ENCODE measurements at regions not wholly inside any gene's neighbourhood (a gene's known extent, or its start where the extent isn't known, plus 50 kb on each side); places are given as distances from the start of the nearest gene placed in this dataset.
A peak's percentile ranks its signal among the peaks of the same experiment; 100 is the strongest.

DNA sequence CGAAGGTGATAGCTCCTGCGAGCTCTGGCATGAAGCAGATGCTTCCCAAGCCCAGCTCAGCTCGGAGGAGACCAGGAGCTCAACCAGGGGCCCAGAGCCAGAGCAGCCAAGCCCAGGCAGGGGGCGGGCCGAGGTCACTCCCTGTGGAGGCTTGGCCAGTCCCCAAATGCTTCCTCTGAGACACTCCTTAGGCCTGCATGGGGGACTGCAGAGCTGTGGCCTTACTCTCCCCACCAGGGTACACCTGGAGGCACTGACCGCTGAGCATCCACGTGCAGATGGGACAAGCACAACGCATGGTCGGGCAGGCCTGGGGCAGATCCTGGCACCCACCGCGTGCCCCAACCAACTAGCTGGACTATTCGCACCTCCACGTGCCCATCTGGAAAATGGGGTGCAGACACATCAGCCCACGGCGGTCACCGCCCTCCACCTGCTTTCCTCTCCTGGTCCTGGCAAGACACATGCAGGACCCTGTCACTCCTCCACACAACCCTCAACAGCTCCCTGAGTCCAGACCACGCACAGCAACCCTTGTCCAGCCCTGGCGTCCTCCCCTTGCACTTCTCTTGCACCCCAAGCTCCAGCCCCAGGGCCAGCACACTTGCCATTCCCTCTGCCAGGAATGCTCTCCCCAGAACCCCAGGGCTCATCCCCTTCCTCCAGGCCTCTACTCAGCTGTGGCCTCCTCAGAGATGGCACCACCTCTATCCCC is 164.7 kb upstream of the IQSEC1 start:
- Histone ChIP-seq H3K4me3 (ENCODE audit: low read depth, low read length) (no peak overlapping the region), H3K36me3 (ENCODE audit: control insufficient read depth, insufficient read depth, low read length) (peaks cover 11% of the 10 kb centered on the region), H3K27ac (ENCODE audit: low read depth, low read length) (no peak overlapping the region), H3K4me1 (ENCODE audit: control insufficient read depth, insufficient read depth, low read length) (peaks cover 41% of the 10 kb centered on the region), H3K9me3 (ENCODE audit: control insufficient read depth, insufficient read depth, low read length) (no peaks in the 10 kb centered on the region), H3K27me3 (ENCODE audit: control insufficient read depth, insufficient read depth, low read length) (peaks cover 3% of the 10 kb centered on the region)
- 96% methylated on average over 18 of the region's 18 CpGs for WGBS (ENCODE audit: insufficient coverage)
- DNase-seq (ENCODE audit: low read depth in 4 of 6, low spot score in 6 of 6) = no peak

GRCh38 chr3:13236557-13237173 is 163.4 kb upstream of the IQSEC1 start:
- peak in 1 of 6 donors; percentile 19 for DNase-seq (ENCODE audit: low read depth in 4 of 6, low spot score in 6 of 6)
- H3K4me1 ChIP-seq (ENCODE audit: control insufficient read depth, insufficient read depth, low read length) = peaks cover 46% of the 10 kb centered on the region
- H3K27me3 ChIP-seq (ENCODE audit: control insufficient read depth, insufficient read depth, low read length) = peaks cover 3% of the 10 kb centered on the region
- H3K27ac ChIP-seq (ENCODE audit: low read depth, low read length) = no peak overlapping the region
- H3K36me3 ChIP-seq (ENCODE audit: control insufficient read depth, insufficient read depth, low read length) = peaks cover 8% of the 10 kb centered on the region
- H3K4me3 ChIP-seq (ENCODE audit: low read depth, low read length) = no peak overlapping the region
- 74% methylated on average over 6 of the region's 14 CpGs for WGBS (ENCODE audit: insufficient coverage)
- H3K9me3 ChIP-seq (ENCODE audit: control insufficient read depth, insufficient read depth, low read length) = no peaks in the 10 kb centered on the region

- H3K9me3 ChIP-seq (ENCODE audit: control insufficient read depth, insufficient read depth, low read length) = no peaks in the 10 kb centered on the region
- H3K27me3 ChIP-seq (ENCODE audit: control insufficient read depth, insufficient read depth, low read length) = peaks cover 3% of the 10 kb centered on the region
- H3K36me3 ChIP-seq (ENCODE audit: control insufficient read depth, insufficient read depth, low read length) = peaks cover 8% of the 10 kb centered on the region
- 57% methylated on average over 7 of the region's 11 CpGs for WGBS (ENCODE audit: insufficient coverage)
- DNase-seq (ENCODE audit: low read depth in 4 of 6, low spot score in 6 of 6) = peak in 1 of 6 donors; percentile 26
- H3K4me1 ChIP-seq (ENCODE audit: control insufficient read depth, insufficient read depth, low read length) = peaks cover 46% of the 10 kb centered on the region
- H3K27ac ChIP-seq (ENCODE audit: low read depth, low read length) = no peak overlapping the region
- no peak overlapping the region for H3K4me3 ChIP-seq (ENCODE audit: low read depth, low read length)
Measured at GRCh38 chr3:13235897-13236296, 162.7 kb upstream of the IQSEC1 start.

GRCh38 chr3:13235079-13235478 is 161.8 kb upstream of the IQSEC1 start:
- no peak overlapping the region for H3K4me3 ChIP-seq (ENCODE audit: low read depth, low read length)
- no peaks in the 10 kb centered on the region for H3K9me3 ChIP-seq (ENCODE audit: control insufficient read depth, insufficient read depth, low read length)
- DNase-seq (ENCODE audit: low read depth in 4 of 6, low spot score in 6 of 6) = no peak
- H3K36me3 ChIP-seq (ENCODE audit: control insufficient read depth, insufficient read depth, low read length) = peaks cover 8% of the 10 kb centered on the region
- H3K27ac ChIP-seq (ENCODE audit: low read depth, low read length) = no peak overlapping the region
- peaks cover 3% of the 10 kb centered on the region for H3K27me3 ChIP-seq (ENCODE audit: control insufficient read depth, insufficient read depth, low read length)
- H3K4me1 ChIP-seq (ENCODE audit: control insufficient read depth, insufficient read depth, low read length) = peaks cover 46% of the 10 kb centered on the region
- 48% methylated on average over 4 of the region's 5 CpGs for WGBS (ENCODE audit: insufficient coverage)

- Histone ChIP-seq H3K9me3 (ENCODE audit: control insufficient read depth, insufficient read depth, low read length) (no peaks in the 10 kb centered on the region), H3K36me3 (ENCODE audit: control insufficient read depth, insufficient read depth, low read length) (peaks cover 8% of the 10 kb centered on the region), H3K27me3 (ENCODE audit: control insufficient read depth, insufficient read depth, low read length) (peaks cover 3% of the 10 kb centered on the region), H3K27ac (ENCODE audit: low read depth, low read length) (no peak overlapping the region), H3K4me1 (ENCODE audit: control insufficient read depth, insufficient read depth, low read length) (peaks cover 46% of the 10 kb centered on the region), H3K4me3 (ENCODE audit: low read depth, low read length) (no peak overlapping the region)
- WGBS (ENCODE audit: insufficient coverage) = 36% methylated on average over 6 of the region's 9 CpGs
- DNase-seq (ENCODE audit: low read depth in 4 of 6, low spot score in 6 of 6) = peak in 1 of 6 donors; percentile 74
Measured at GRCh38 chr3:13234666-13235065, 161.4 kb upstream of the IQSEC1 start.

GRCh38 chr3:13233487-13234485 is 160.6 kb upstream of the IQSEC1 start:
- Histone ChIP-seq H3K36me3 (ENCODE audit: control insufficient read depth, insufficient read depth, low read length) (peaks cover 5% of the 10 kb centered on the region), H3K9me3 (ENCODE audit: control insufficient read depth, insufficient read depth, low read length) (no peaks in the 10 kb centered on the region), H3K27ac (ENCODE audit: low read depth, low read length) (no peak overlapping the region), H3K27me3 (ENCODE audit: control insufficient read depth, insufficient read depth, low read length) (peaks cover 3% of the 10 kb centered on the region), H3K4me1 (ENCODE audit: control insufficient read depth, insufficient read depth, low read length) (peaks cover 40% of the 10 kb centered on the region), H3K4me3 (ENCODE audit: low read depth, low read length) (no peak overlapping the region)
- WGBS (ENCODE audit: insufficient coverage) = 58% methylated on average over 13 of the region's 18 CpGs
- DNase-seq (ENCODE audit: low read depth in 4 of 6, low spot score in 6 of 6) = no peak

DNA sequence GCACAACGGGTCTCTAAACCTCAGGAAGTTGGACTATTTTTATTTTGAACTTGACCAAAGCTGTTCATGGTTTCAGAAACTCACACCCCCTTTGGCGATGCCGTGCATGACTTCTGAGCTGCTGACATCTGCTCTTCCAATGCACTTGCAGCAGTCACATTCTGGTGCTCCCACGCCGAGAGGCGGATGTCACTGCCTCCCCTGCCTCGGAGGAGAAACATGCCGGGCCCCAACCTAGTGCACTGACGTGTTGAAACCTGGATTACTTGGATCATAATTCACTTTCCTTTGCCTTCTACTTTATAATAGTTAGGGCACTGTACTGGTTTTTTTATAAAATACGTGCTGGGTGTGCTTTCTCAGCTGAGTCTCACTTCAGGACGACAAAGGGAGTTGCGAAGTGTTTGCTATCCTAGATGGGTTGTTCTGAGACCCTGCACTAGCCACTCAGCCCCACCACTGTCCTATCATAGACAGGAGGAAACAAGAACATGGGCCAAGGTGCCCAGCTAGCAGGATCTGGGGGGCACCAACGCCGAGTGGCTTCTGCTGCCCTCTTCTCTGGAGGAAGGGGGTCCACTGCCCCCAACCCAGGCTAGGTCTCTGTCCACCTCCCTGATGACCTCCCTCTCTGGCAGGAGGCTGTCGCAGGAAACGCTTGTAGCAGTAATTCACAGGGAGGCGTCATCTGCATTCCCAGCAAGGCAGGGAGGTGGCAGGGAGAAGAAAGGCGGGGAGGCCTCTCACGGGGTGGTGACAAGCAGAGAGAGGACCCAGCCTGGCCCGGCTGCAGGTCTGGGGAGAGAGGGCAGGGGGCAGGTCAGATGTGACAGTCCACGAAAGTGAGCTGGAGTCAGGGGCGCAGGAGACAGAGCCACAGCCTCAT is 158.8 kb upstream of the IQSEC1 start:
- 52% methylated on average over 16 of the region's 22 CpGs for WGBS (ENCODE audit: insufficient coverage)
- no peak overlapping the region for H3K27ac ChIP-seq (ENCODE audit: low read depth, low read length)
- H3K9me3 ChIP-seq (ENCODE audit: control insufficient read depth, insufficient read depth, low read length) = no peaks in the 10 kb centered on the region
- no peak overlapping the region for H3K4me3 ChIP-seq (ENCODE audit: low read depth, low read length)
- peaks cover 39% of the 10 kb centered on the region for H3K4me1 ChIP-seq (ENCODE audit: control insufficient read depth, insufficient read depth, low read length)
- peaks cover 3% of the 10 kb centered on the region for H3K27me3 ChIP-seq (ENCODE audit: control insufficient read depth, insufficient read depth, low read length)
- no peak for DNase-seq (ENCODE audit: low read depth in 4 of 6, low spot score in 6 of 6)
- H3K36me3 ChIP-seq (ENCODE audit: control insufficient read depth, insufficient read depth, low read length) = no peaks in the 10 kb centered on the region

GRCh38 chr3:13229273-13229949 is 156.2 kb upstream of the IQSEC1 start:
- 38% methylated on average over 6 of the region's 8 CpGs for WGBS (ENCODE audit: insufficient coverage)
- Histone ChIP-seq H3K36me3 (ENCODE audit: control insufficient read depth, insufficient read depth, low read length) (no peaks in the 10 kb centered on the region), H3K27me3 (ENCODE audit: control insufficient read depth, insufficient read depth, low read length) (no peaks in the 10 kb centered on the region), H3K4me1 (ENCODE audit: control insufficient read depth, insufficient read depth, low read length) (peaks cover 15% of the 10 kb centered on the region), H3K4me3 (ENCODE audit: low read depth, low read length) (no peak overlapping the region), H3K27ac (ENCODE audit: low read depth, low read length) (no peak overlapping the region), H3K9me3 (ENCODE audit: control insufficient read depth, insufficient read depth, low read length) (no peaks in the 10 kb centered on the region)
- DNase-seq (ENCODE audit: low read depth in 4 of 6, low spot score in 6 of 6) = peak in 1 of 6 donors; percentile 57

Data from spinal cord (tissue), 9 donors.